Osteoblast (primary cell): ENCODE measurements at regions not wholly inside any gene's neighbourhood (a gene's known extent, or its start where the extent isn't known, plus 50 kb on each side); places are given as distances from the start of the nearest gene placed in this dataset.

Experiments used
- DNase-seq: peaks from one replicate; pipeline ENCODE4 v3.0.0; 2011; ENCODE audit warnings: low spot score, mixed read lengths; ENCODE audit not compliant: insufficient read length; ENCODE audit errors: missing footprints
- H2AFZ ChIP-seq: 2 replicates; pipeline ENCODE4 v1.6.0; 2011; ENCODE audit warnings: mild to moderate bottlenecking, low read length
- H3K27ac ChIP-seq: 2 replicates; pipeline ENCODE4 v1.5.1; 2011; ENCODE audit warnings: mild to moderate bottlenecking, low read depth, low read length, moderate library complexity
- H3K27me3 ChIP-seq: 2 replicates; pipeline ENCODE4 v1.6.0; 2012; ENCODE audit warnings: mild to moderate bottlenecking, control low read depth, inconsistent platforms, low read length, moderate library complexity; ENCODE audit not compliant: insufficient read depth
- H3K36me3 ChIP-seq: 2 replicates; pipeline ENCODE4 v1.5.1; 2011; ENCODE audit warnings: mild to moderate bottlenecking, low read length, control low read depth, moderate library complexity; ENCODE audit not compliant: insufficient read depth
- H3K4me1 ChIP-seq: 2 replicates; pipeline ENCODE4 v1.5.1; 2011; ENCODE audit warnings: mild to moderate bottlenecking, low read length, control low read depth, moderate library complexity; ENCODE audit not compliant: insufficient read depth
- H3K4me2 ChIP-seq: 2 replicates; pipeline ENCODE4 v1.6.0; 2011; ENCODE audit warnings: mild to moderate bottlenecking, low read length; ENCODE audit not compliant: insufficient read depth
- H3K4me3 ChIP-seq: fragments of 200-600 bp; sonication (generic); 3 replicates; pipeline ENCODE4 v1.5.1; 2012; ENCODE audit warnings: mild to moderate bottlenecking, low read length, inconsistent platforms; ENCODE audit not compliant: insufficient read depth
- H3K79me2 ChIP-seq: 2 replicates; pipeline ENCODE4 v1.6.0; 2012; ENCODE audit warnings: mild to moderate bottlenecking, low read length, control low read depth, inconsistent platforms; ENCODE audit not compliant: insufficient read depth
- H3K9me3 ChIP-seq: 2 replicates; pipeline ENCODE4 v1.5.1; 2011; ENCODE audit warnings: low read depth, low read length, control low read depth
- H4K20me1 ChIP-seq: 2 replicates; pipeline ENCODE4 v1.6.0; 2012; ENCODE audit warnings: mild to moderate bottlenecking, low read length, control low read depth; ENCODE audit not compliant: insufficient read depth
- TF ChIP-seq, protein P1 (sequence below): IDR thresholded peaks from 2 replicates; pipeline ENCODE4 v1.5.1; 2011; ENCODE audit warnings: mild to moderate bottlenecking, low read depth, low read length, moderate library complexity; ENCODE audit errors: extremely low read depth

- TF ChIP-seq, protein P1, sequence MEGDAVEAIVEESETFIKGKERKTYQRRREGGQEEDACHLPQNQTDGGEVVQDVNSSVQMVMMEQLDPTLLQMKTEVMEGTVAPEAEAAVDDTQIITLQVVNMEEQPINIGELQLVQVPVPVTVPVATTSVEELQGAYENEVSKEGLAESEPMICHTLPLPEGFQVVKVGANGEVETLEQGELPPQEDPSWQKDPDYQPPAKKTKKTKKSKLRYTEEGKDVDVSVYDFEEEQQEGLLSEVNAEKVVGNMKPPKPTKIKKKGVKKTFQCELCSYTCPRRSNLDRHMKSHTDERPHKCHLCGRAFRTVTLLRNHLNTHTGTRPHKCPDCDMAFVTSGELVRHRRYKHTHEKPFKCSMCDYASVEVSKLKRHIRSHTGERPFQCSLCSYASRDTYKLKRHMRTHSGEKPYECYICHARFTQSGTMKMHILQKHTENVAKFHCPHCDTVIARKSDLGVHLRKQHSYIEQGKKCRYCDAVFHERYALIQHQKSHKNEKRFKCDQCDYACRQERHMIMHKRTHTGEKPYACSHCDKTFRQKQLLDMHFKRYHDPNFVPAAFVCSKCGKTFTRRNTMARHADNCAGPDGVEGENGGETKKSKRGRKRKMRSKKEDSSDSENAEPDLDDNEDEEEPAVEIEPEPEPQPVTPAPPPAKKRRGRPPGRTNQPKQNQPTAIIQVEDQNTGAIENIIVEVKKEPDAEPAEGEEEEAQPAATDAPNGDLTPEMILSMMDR = no peak
- Histone ChIP-seq H3K27me3 (peaks cover 35% of the 10 kb centered on the region), H3K9me3 (no peaks in the 10 kb centered on the region), H3K36me3 (no peaks in the 10 kb centered on the region), H4K20me1 (no peaks in the 10 kb centered on the region), H3K27ac (no peak overlapping the region), H3K4me3 (no peak overlapping the region), H2AFZ (no peak overlapping the region), H3K4me2 (no peak overlapping the region), H3K4me1 (no peaks in the 10 kb centered on the region), H3K79me2 (no peaks in the 10 kb centered on the region)
- DNase-seq = no peak
Observed at GRCh38 chr10:78914502-78915189, 154.1 kb upstream of the ZMIZ1 start.

- Histone ChIP-seq H3K27me3 (peaks cover 32% of the 10 kb centered on the region), H3K4me3 (no peak overlapping the region), H3K36me3 (no peaks in the 10 kb centered on the region), H2AFZ (no peak overlapping the region), H3K4me2 (no peak overlapping the region), H4K20me1 (no peaks in the 10 kb centered on the region), H3K9me3 (no peaks in the 10 kb centered on the region), H3K27ac (no peak overlapping the region), H3K79me2 (no peaks in the 10 kb centered on the region), H3K4me1 (no peaks in the 10 kb centered on the region)
- no peak for DNase-seq
- TF ChIP-seq, protein P1 = no peak
Observed at GRCh38 chr10:78915190-78915518, 153.6 kb upstream of the ZMIZ1 start.

DNA sequence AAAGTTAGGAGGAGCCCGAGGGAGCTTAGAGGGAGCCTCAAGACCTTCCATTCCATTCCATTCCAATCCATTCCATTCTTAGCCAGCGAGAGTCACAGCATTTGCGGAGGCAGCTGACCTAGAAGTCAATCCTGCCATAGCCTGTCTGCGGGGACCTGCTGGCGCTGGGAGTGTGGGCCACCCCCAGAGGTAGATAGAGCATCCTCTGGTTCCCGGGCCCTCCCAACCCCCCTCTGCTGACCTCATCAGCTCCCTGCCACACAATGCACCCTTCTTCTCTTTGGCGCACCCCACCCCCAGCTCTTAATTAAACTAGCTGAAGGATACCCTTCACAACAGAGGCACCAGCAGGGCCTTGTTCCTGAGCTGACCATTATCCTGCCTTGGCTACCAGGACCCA is 152.5 kb upstream of the ZMIZ1 start:
- Histone ChIP-seq H3K4me1 (no peaks in the 10 kb centered on the region), H2AFZ (no peak overlapping the region), H3K4me2 (no peak overlapping the region), H3K27ac (no peak overlapping the region), H3K79me2 (no peaks in the 10 kb centered on the region), H3K9me3 (no peaks in the 10 kb centered on the region), H4K20me1 (no peaks in the 10 kb centered on the region), H3K27me3 (peaks cover 37% of the 10 kb centered on the region), H3K36me3 (no peaks in the 10 kb centered on the region), H3K4me3 (no peak overlapping the region)
- TF ChIP-seq, protein P1 = no peak
- DNase-seq = no peak

DNA sequence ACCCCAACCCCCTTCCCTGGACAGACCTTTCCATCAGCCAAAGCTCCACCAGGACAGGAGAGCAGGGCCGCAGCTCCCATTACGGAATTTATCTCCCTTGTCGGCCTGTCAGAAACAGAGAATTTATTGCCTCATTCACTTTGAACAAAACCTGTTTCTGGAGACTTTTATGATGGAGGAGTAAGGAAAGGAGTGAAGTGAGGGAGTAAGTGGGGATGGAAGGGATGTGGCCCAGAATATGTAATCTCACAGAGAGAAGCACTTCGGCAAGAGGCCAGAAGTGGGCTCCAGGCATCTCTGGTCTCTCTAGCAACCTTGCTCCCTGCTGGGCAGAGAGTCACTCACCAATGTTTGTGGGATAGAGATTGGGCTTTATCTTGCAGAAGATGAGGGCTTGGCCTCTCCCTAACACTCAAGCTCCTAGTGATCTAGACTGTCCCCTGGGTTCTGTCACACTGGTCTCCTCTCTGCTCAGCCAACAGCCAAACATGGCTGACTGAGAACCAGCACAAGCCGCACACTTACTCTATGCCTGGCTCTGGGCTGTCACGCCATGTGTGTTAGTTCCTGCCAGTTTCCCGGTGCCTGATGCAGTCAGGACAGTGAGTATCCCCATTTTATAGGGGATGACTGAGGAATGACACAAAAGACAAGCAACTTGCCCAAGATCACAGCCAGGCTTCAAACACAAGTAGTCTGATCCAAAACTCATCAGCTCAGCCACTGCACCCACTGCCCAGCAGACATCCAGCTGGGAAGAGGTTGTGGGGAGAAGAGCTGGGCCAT is 149.4 kb upstream of the ZMIZ1 start:
- TF ChIP-seq, protein P1 = no peak
- peaks cover 42% of the 10 kb centered on the region for H3K27me3 ChIP-seq
- no peaks in the 10 kb centered on the region for H3K79me2 ChIP-seq
- no peak overlapping the region for H3K27ac ChIP-seq
- no peaks in the 10 kb centered on the region for H3K4me1 ChIP-seq
- H3K4me2 ChIP-seq = no peak overlapping the region
- H3K4me3 ChIP-seq = no peak overlapping the region
- no peak overlapping the region for H2AFZ ChIP-seq
- no peaks in the 10 kb centered on the region for H3K9me3 ChIP-seq
- no peaks in the 10 kb centered on the region for H3K36me3 ChIP-seq
- H4K20me1 ChIP-seq = no peaks in the 10 kb centered on the region
- no peak for DNase-seq
